NCI-H1436 treated with DMSO at 0.1 percent for 48 hours (cell line): ENCODE measurements at regions not wholly inside any gene's neighbourhood (a gene's known extent, or its start where the extent isn't known, plus 50 kb on each side); places are given as distances from the start of the nearest gene placed in this dataset.

ENCODE experiments used
- DNase-seq: peaks from one replicate; lab custom pipeline; 2025; lab: John Stamatoyannopoulos, UW

- DNase-seq, result no peak
Observed at GRCh38 chr2:47315475-47315874, 53.6 kb upstream of the EPCAM start.

- DNase-seq, result no peak
Observed at GRCh38 chr2:47313728-47314127, 55.4 kb upstream of the EPCAM start.

- DNase-seq, result no peak
Observed at GRCh38 chr2:47313141-47313691, 55.9 kb upstream of the EPCAM start.

- DNase-seq, result no peak
Observed at GRCh38 chr2:47312491-47312850, 56.6 kb upstream of the EPCAM start.

- DNase-seq, result no peak
Observed at GRCh38 chr2:47311764-47312490, 57.2 kb upstream of the EPCAM start.

DNA sequence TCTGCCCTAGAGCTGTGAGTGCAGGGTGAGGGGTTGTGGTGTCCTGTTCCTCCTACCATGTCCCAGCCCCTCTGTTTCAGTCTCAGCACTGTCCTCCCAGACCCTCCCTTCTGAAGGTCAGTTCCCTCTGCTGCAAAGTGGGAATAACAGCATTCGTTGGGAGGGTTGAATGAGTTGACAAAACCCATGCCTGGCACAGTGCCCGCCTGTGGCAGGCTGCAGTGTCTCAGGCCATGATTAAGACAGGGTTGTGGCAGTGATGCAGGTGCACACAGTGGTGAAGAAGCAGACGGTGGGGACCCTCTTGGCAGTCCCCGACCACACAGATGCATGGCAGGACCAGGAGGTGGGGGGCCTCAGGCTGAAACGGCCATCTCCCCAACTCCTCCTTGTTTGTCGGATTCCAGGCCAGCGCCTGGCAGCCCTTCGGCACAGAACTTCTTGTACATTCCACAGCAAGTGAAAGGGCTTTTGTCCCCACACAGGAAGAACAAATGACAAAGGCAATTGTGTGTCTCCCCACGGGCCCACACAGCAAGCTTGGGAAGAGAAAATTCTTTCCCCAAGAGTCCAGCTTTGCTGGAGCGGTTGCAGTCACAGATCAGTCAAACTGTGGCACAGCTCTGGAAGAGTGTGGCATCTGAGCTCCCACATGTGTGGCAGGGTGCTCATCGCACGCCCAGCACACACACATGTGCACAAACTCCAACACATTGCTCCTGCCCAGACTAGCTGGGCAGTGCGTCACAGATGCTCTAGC, 58.1 kb upstream of the EPCAM start:
- DNase-seq, result no peak

- DNase-seq, result no peak
Observed at GRCh38 chr2:47309952-47310800, 58.9 kb upstream of the EPCAM start.

DNA sequence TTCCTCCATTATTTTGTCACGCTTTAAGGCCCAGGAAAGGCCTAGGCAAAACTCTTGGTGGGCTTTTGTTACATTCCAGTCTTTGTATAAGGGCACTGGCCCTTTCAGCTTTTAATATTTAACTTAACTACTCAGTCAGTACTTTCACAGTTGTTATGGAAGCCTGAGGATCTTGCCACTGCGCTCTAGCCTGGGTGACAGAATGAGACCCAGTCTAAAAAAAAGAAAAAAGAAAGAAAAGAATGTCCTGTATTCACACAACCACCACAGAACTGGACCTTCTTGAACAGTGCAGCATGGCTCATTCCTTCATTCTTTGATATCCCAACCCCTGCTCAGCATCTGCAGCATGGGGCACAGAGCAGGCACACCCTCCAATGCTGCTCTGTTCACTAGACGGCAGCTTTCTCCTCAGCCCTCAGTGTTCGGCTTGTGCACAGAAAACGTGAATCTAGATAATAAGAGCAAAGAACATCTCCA, 59.6 kb upstream of the EPCAM start:
- no peak for DNase-seq

- no peak for DNase-seq
Observed at GRCh38 chr2:47307066-47307465, 62.0 kb upstream of the EPCAM start.

DNA sequence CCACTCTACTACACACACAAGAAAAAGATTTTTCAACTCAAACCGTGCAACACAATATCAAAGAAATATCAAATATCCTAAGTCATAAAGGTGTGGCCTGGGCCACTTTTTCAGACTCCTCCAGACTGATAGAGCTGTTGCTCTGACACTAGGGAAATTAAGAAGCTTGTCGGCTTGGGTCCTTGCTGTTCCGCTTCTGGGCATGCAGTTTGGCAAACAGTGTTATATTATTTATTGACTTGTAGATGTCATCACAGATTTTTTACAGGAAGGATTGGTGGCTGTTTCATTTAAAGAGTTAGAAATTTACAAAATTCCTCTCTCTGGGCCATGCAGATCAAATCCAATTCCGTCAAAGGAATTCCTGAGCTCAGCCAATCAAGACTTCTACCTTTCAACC, 64.5 kb upstream of the EPCAM start:
- DNase-seq, result no peak

- DNase-seq, result no peak
Observed at GRCh38 chr2:47303341-47304148, 65.6 kb upstream of the EPCAM start.

DNA sequence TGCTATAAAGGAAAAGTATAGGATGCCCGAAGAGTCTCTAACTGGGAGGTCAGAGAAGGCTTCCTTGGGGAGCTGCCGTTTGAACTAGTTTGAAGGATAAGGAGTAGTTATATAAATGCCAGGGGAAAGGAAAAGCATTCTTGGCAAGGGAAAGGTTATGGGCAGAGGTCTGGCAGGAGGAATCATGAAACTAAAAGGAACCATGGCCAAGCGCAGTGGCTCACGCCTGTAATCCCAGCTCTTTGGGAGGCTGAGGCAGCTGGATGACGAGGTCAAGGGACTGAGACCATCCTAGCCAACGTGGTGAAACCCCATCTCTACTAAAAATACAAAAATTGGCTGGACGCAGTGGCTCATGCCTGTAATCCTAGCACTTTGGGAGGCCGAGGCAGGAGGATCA, 66.8 kb upstream of the EPCAM start:
- DNase-seq, result no peak

- DNase-seq, result no peak
Observed at GRCh38 chr2:47301731-47302130, 67.4 kb upstream of the EPCAM start.

- DNase-seq, result no peak
Observed at GRCh38 chr2:47301277-47301618, 67.9 kb upstream of the EPCAM start.

DNA sequence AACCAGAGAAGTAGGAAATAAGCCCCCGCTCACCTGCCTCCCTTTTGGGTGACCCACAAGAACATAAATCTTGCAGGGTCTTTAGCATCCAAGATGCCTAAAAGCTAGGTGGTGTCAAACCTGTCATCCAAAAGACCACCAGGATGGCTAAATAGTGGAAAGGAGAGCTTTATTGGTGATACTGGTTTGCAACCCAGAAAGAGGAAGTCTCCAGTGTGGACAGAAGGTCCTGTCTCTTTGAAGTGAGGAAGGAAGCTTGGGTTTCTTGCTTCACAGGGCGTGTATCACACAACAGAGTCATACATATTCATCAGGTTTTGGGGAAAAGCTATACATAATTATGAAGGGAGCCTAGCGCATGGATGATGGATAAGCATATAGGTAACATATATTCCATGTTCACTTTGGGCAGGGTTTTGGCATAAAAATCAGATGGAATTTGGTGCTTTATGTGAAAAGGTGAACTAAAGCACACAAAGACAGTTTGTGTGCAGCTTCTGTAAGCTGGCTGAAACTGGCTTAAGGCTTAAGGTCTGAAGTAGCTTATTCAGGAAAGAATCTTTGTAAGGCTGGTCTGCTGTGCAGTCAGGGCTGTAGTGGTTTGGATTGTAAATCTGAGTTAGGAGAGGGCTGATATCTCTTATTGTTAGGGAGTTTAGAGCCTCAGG, 68.4 kb upstream of the EPCAM start:
- DNase-seq, result no peak

GRCh38 chr2:47300081-47300480, 69.0 kb upstream of the EPCAM start:
- no peak for DNase-seq

DNA sequence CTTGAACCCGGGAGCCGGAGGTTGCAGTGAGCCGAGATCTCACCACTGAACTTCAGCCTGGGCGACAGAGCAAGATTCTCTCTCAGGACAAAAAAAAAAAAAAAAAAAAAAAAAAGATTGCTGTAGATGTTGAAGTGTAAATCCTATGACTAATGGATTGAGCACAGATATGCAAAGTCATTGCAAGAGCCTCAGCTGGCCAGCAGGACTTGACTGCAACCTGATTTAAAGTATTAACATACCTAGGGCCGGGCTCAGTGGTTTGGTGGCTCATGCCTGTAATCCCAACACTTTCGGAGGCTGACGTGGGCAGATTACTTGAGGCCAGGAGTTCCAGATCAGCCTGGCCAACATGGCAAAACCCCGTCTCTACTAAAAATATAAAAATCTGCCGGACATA, 69.6 kb upstream of the EPCAM start:
- no peak for DNase-seq

DNA sequence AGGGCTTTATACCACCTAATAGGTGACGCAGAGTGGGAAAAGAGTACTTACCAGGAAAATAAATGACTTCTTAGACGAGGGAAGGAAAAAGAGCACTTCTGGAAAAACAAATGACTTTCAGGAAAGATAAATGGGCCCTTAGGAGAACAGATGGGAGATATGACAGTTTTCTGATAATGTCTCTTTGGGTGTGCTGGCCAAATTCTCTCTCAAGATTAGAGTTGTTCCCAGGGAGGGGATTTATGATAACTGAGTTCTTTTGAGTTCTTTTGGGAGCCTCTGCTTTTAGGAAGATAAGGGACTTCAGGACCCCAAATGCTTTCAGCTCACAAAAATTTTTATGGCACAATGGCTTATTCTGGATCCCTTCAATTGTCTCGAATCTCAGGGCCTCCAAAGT, 70.3 kb upstream of the EPCAM start:
- no peak for DNase-seq

DNA sequence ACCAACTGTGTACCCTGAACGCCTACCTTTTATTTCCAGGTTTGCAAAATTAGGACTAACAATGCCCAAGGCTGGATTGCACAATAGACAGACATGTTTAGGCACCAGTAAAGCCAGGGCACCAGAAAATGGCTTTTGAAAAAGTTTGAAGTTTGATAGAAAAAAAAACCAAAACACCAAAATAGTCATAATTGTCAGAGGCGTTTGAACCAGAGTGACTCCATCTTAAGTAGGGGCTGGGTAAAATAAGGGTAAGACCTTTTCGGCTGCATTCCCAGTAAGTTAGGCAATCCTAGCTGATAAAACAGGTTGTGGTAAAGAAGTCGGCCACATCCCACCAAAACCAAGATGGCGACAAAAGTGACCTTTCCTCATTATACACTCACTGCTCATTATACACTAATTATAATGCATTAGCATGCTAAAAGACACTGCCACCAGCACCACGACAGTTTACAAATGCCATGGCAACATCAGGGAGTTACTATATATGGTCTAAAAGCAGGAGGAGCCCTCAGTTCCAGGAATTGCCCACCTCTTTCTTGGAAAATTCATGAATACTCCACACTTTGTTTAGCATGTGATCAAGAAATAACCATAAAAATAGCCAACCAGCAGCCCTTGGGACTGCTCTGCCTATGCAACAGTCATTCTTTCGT, 71.2 kb upstream of the EPCAM start:
- no peak for DNase-seq

GRCh38 chr2:47295981-47296635, 73.0 kb upstream of the EPCAM start:
- no peak for DNase-seq
